H9 (cell line): ENCODE measurements at regions not wholly inside any gene's neighbourhood (a gene's known extent, or its start where the extent isn't known, plus 50 kb on each side); places are given as distances from the start of the nearest gene placed in this dataset.

Experiments
- DNase-seq: peaks from one replicate; pipeline ENCODE4 v3.0.0-alpha.2; 2017
- H2AFZ ChIP-seq: one replicate; pipeline ENCODE4 v1.6.1; 2013; ENCODE audit warnings: mild to moderate bottlenecking, low read length, control low read depth, moderate library complexity
- H2AK5ac ChIP-seq: 2 replicates; pipeline ENCODE4 v1.6.1; 2013; ENCODE audit warnings: low read length, control low read depth, mixed read lengths; ENCODE audit not compliant: insufficient read length
- H2BK120ac ChIP-seq: one replicate; pipeline ENCODE4 v1.6.1; 2013; ENCODE audit warnings: low read depth, mild to moderate bottlenecking, low read length, control low read depth, inconsistent platforms; ENCODE audit not compliant: poor library complexity, severe bottlenecking
- H2BK12ac ChIP-seq: 2 replicates; pipeline ENCODE4 v1.6.1; 2013; ENCODE audit warnings: low read length, control low read depth, mixed read lengths, low read depth; ENCODE audit not compliant: insufficient read length
- H2BK15ac ChIP-seq: 2 replicates; pipeline ENCODE4 v1.6.1; 2013; ENCODE audit warnings: low read depth, low read length, control low read depth
- H2BK20ac ChIP-seq: one replicate; pipeline ENCODE4 v1.6.1; 2013; ENCODE audit warnings: low read depth, mild to moderate bottlenecking, low read length, control low read depth, inconsistent platforms; ENCODE audit not compliant: poor library complexity, severe bottlenecking
- H2BK5ac ChIP-seq: 2 replicates; pipeline ENCODE4 v1.6.1; 2013; ENCODE audit warnings: low read length, control low read depth, mixed read lengths; ENCODE audit not compliant: insufficient read length
- H3K14ac ChIP-seq: 2 replicates; pipeline ENCODE4 v1.6.1; 2013; ENCODE audit warnings: low read length, control low read depth; ENCODE audit not compliant: insufficient read depth
- H3K18ac ChIP-seq: 2 replicates; pipeline ENCODE4 v1.6.1; 2013; ENCODE audit warnings: low read depth, mild to moderate bottlenecking, mixed read lengths, low read length, control low read depth; ENCODE audit not compliant: insufficient read length
- H3K23ac ChIP-seq: 2 replicates; pipeline ENCODE4 v1.6.1; 2013; ENCODE audit warnings: low read length, control low read depth, mixed read lengths, low read depth; ENCODE audit not compliant: insufficient read length
- H3K23me2 ChIP-seq: 2 replicates; pipeline ENCODE4 v1.6.1; 2013; ENCODE audit warnings: low read depth, mild to moderate bottlenecking, mixed read lengths, low read length, control low read depth; ENCODE audit not compliant: insufficient read length, poor library complexity, severe bottlenecking
- H3K27ac ChIP-seq: 2 replicates; pipeline ENCODE4 v1.5.1; 2013; ENCODE audit warnings: low read length, control low read depth, mixed read lengths, low read depth; ENCODE audit not compliant: insufficient read length
- H3K27me3 ChIP-seq: 2 replicates; pipeline ENCODE4 v1.6.1; 2013; ENCODE audit warnings: low read length, control low read depth, inconsistent platforms; ENCODE audit not compliant: insufficient read depth
- H3K4ac ChIP-seq: 2 replicates; pipeline ENCODE4 v1.6.1; 2013; ENCODE audit warnings: low read depth, mild to moderate bottlenecking, control low read depth, inconsistent platforms, low read length, moderate library complexity
- H3K4me1 ChIP-seq: 2 replicates; pipeline ENCODE4 v1.6.1; 2013; ENCODE audit warnings: low read length, control low read depth, inconsistent platforms; ENCODE audit not compliant: insufficient read depth
- H3K4me2 ChIP-seq: 2 replicates; pipeline ENCODE4 v1.6.1; 2013; ENCODE audit warnings: low read length, control low read depth, mixed read lengths; ENCODE audit not compliant: insufficient read length, insufficient read depth
- H3K56ac ChIP-seq: 2 replicates; pipeline ENCODE4 v1.6.1; 2013; ENCODE audit warnings: low read depth, mild to moderate bottlenecking, mixed read lengths, low read length, control low read depth; ENCODE audit not compliant: insufficient read length
- H3K79me1 ChIP-seq: 2 replicates; pipeline ENCODE4 v1.6.1; 2013; ENCODE audit warnings: low read depth, mild to moderate bottlenecking, moderate library complexity, low read length, control low read depth, inconsistent platforms; ENCODE audit not compliant: insufficient read depth, poor library complexity, severe bottlenecking
- H3K79me2 ChIP-seq: 2 replicates; pipeline ENCODE4 v1.6.1; 2013; ENCODE audit warnings: low read length, control low read depth, inconsistent platforms; ENCODE audit not compliant: insufficient read depth
- H3K9ac ChIP-seq: 2 replicates; pipeline ENCODE4 v1.6.1; 2013; ENCODE audit warnings: low read length, control low read depth, mixed read lengths; ENCODE audit not compliant: insufficient read length; ENCODE audit errors: extremely low read depth
- H3K9me3 ChIP-seq: one replicate; pipeline ENCODE4 v1.6.1; 2013; ENCODE audit warnings: low read depth, low read length, inconsistent platforms; ENCODE audit not compliant: control insufficient read depth
- H3T11ph ChIP-seq: one replicate; pipeline ENCODE4 v1.6.1; 2013; ENCODE audit warnings: mild to moderate bottlenecking, low read length, control low read depth, inconsistent platforms
- H4K20me1 ChIP-seq: one replicate; pipeline ENCODE4 v1.6.1; 2013; ENCODE audit not compliant: control insufficient read depth, insufficient read length, insufficient read depth
- H4K5ac ChIP-seq: 2 replicates; pipeline ENCODE4 v1.6.1; 2013; ENCODE audit warnings: low read depth, mild to moderate bottlenecking, mixed read lengths, low read length, control low read depth; ENCODE audit not compliant: insufficient read length
- H4K8ac ChIP-seq: replicated peaks from 2 replicates; pipeline ENCODE4 v1.6.1; 2013; ENCODE audit warnings: low read length, control low read depth, mixed read lengths, low read depth; ENCODE audit not compliant: insufficient read length
- H4K91ac ChIP-seq: 2 replicates; pipeline ENCODE4 v1.6.1; 2013; ENCODE audit warnings: low read depth, mild to moderate bottlenecking, moderate library complexity, mixed read lengths, low read length, control low read depth; ENCODE audit not compliant: insufficient read length
- H3K27ac Mint-ChIP-seq, 3 experiments: 2 replicates in 2 of 3; 3 replicates in 1 of 3; pipeline ENCODE4 v1.8.0; 2020 to 2021; ENCODE audit warnings: mixed read lengths in 3 of 3, mild to moderate bottlenecking in 1 of 3, moderate library complexity in 1 of 3
- H3K27me3 Mint-ChIP-seq: 2 replicates; pipeline ENCODE4 v1.8.0; 2021; ENCODE audit warnings: low read depth, mild to moderate bottlenecking, moderate library complexity, mixed read lengths
- H3K36me3 Mint-ChIP-seq, 3 experiments: 2 replicates in 2 of 3; 3 replicates in 1 of 3; pipeline ENCODE4 v1.8.0; 2020 to 2021; ENCODE audit warnings: low read depth in 3 of 3, mixed read lengths in 3 of 3; ENCODE audit not compliant: insufficient read depth in 1 of 3
- H3K4me1 Mint-ChIP-seq, 2 experiments: 2 replicates each; pipeline ENCODE4 v1.8.0; 2020; ENCODE audit warnings: mixed read lengths in 2 of 2
- H3K4me3 Mint-ChIP-seq, 2 experiments: 2 replicates in 1 of 2; 3 replicates in 1 of 2; pipeline ENCODE4 v1.8.0; 2020 to 2021; ENCODE audit warnings: mild to moderate bottlenecking in 2 of 2, mixed read lengths in 2 of 2, moderate library complexity in 1 of 2
- H3K9me3 Mint-ChIP-seq, 2 experiments: 2 replicates in 1 of 2; 3 replicates in 1 of 2; pipeline ENCODE4 v1.8.0; 2020; ENCODE audit warnings: mild to moderate bottlenecking in 2 of 2, mixed read lengths in 2 of 2, moderate library complexity in 1 of 2
- CTCF ChIP-seq: fragments of 200-600 bp; sonication (generic); conservative IDR thresholded peaks from 3 replicates; pipeline ENCODE4 v1.8.0; 2021; ENCODE audit warnings: antibody characterized with exemption, mild to moderate bottlenecking

DNA sequence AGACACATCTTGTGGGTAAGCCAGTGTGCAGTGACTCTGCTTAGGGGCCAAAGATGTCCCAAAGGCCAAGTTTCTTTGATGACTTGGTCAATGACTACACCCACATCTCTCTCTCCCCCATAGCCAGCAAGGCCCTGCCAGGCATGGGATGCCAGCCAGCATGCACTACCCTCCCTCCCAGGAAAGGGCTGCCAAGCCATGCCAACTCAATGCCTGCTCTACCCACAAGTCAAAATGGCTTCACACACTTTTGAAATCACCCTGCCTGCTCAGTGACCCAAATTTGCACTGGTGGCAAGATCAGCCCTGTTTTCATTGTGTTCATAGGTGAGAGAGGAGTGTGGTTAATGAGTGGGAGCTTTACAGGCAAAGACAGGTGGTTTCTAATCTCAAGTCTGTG is 112.5 kb downstream of the MATN1 start:
- H2BK5ac ChIP-seq, result no peak overlapping the region
- H3K14ac ChIP-seq, result no peak overlapping the region
- no peak overlapping the region for H3K56ac ChIP-seq
- H3K18ac ChIP-seq, result no peak overlapping the region
- H3K27me3 ChIP-seq, result no peaks in the 10 kb centered on the region
- no peaks in the 10 kb centered on the region for H3K9me3 ChIP-seq
- H3K23ac ChIP-seq, result no peak overlapping the region
- Mint-ChIP-seq H3K9me3 (no peaks in the 10 kb centered on the region), H3K36me3 (no peaks in the 10 kb centered on the region), H3K27ac (no peak overlapping the region), H3K27me3 (no peaks in the 10 kb centered on the region; the same call in 1 of the 2 replicates), H3K4me1 (peaks cover 0 to 3% of the 10 kb centered on the region in 2 experiments; a peak in 1 of 4 replicates), H3K4me3 (no peak overlapping the region)
- H3K4ac ChIP-seq, result no peak overlapping the region
- H3K4me1 ChIP-seq, result no peaks in the 10 kb centered on the region
- H2AFZ ChIP-seq, result no peak overlapping the region
- H3K4me2 ChIP-seq, result no peak overlapping the region
- no peaks in the 10 kb centered on the region for H3K79me1 ChIP-seq
- H3K23me2 ChIP-seq, result no peaks in the 10 kb centered on the region
- TF ChIP-seq CTCF, result no peak
- no peak overlapping the region for H2BK120ac ChIP-seq
- DNase-seq, result no peak
- no peak overlapping the region for H2BK20ac ChIP-seq
- no peaks in the 10 kb centered on the region for H4K20me1 ChIP-seq
- H3K27ac ChIP-seq, result no peak overlapping the region
- no peak overlapping the region for H4K91ac ChIP-seq
- H4K8ac ChIP-seq, result no peak overlapping the region
- H2BK15ac ChIP-seq, result no peak overlapping the region
- no peak overlapping the region for H2BK12ac ChIP-seq
- no peak overlapping the region for H3K9ac ChIP-seq
- no peaks in the 10 kb centered on the region for H3K79me2 ChIP-seq
- no peak overlapping the region for H4K5ac ChIP-seq
- H3T11ph ChIP-seq, result no peak overlapping the region
- no peak overlapping the region for H2AK5ac ChIP-seq
